RPMI7951 (cell line): ENCODE measurements at regions not wholly inside any gene's neighbourhood (a gene's known extent, or its start where the extent isn't known, plus 50 kb on each side); places are given as distances from the start of the nearest gene placed in this dataset.

Source experiments
- DNase-seq: peaks from one replicate; pipeline ENCODE4 v3.0.0-alpha.2; 2012; ENCODE audit warnings: low read depth

GRCh38 chr19:28977826-28978225 lies 235.1 kb downstream of the UQCRFS1 start:
- DNase-seq = no peak

DNA sequence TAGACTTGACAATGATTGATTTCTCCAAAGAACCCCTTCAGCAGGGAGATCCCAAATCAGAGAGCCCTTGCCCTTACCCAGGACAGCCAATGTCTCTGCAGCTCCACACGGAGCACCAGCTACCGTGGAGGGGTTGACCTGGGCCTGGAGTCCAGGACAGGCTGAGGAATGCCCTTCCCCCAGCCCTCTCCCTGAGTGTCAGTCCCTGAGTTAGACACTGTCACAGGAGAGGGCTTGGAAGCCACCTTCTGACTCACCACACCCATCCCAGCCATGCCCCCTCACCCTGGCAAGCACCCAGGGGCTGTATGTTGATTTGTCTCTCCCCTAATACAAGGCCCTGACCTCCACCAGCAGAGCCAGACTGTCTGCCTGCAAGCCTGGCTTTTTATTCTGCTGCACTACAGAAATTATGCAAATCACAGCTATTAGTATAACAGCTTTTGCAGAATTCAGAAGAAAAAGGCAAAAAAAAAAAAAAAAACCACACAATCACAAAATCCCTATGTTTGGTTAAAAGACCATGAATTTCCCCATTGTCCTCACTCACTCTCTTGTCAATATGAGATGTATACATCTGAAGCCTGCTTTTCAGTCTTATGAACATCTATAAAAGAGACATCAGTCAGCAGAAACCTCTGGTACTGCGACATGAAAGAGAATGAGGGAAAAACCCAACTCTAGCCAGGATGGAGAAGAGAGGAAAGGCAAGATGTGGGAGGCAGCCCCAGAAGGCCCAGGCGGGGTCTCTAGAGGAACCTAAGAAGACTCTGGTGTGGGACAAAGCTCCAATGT lies 240.7 kb downstream of the UQCRFS1 start:
- no peak for DNase-seq

DNA sequence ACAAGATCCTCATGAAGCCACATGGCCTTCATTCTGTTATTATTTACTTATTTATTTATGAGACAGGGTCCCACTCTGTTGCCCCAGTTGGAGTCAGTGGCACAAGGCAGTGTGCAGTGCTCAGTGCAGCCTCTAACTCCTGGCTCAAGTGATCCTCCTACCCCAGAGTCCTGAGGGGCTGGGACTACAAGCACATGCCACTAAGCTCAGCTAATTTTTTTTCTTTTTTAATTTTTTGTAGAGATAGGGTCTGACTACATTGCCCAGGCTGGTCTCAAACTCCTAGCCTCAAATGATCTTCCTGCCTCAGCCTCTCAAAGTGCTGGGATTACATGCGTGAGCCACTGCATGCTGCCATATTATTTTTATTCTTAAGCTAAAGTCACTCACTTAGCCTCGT lies 241.4 kb downstream of the UQCRFS1 start:
- DNase-seq = no peak

DNA sequence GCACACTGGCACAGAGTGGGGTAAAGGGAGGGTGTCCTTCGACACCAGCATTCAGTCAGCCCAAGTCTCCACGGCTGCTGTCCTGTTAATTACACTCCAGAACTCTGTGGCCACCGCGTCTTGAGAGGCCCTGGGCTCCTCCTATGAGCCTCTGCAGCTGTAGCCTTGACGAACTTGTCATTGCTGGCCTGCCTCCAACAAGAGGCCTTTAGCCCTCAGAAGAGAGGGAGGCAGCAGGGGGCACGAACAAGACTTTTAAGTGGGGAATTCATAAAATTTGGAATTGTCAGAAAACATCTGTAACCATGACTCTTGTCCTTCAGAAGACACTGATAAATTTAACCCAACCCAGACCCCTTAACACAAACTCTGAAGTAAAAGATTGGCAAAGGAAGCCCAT lies 241.9 kb downstream of the UQCRFS1 start:
- DNase-seq = no peak

- DNase-seq = no peak
Measured at GRCh38 chr19:28968721-28969120, 244.2 kb downstream of the UQCRFS1 start.

GRCh38 chr19:28966737-28967399 lies 246.1 kb downstream of the UQCRFS1 start:
- no peak for DNase-seq

DNA sequence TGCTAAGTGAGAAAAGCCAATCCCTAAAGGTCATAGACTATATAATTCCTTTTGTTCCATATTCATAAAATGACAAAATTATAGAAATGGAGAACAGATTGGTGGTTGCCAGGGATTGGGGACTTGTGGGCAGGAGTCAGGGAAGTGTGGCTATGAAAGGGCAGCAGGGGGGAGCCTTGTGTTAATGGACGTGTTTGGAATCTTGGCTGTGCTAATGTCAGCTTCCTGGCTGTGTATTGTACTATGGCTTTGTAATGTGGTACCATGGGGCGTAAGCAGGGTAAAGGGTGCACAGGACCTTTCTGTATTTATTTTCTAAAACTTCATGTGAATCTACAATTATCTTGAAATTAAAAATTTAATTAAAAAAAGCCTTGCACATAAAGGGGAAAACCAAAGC lies 248.5 kb downstream of the UQCRFS1 start:
- DNase-seq = no peak

- no peak for DNase-seq
Measured at GRCh38 chr19:28963486-28964250, 249.3 kb downstream of the UQCRFS1 start.

DNA sequence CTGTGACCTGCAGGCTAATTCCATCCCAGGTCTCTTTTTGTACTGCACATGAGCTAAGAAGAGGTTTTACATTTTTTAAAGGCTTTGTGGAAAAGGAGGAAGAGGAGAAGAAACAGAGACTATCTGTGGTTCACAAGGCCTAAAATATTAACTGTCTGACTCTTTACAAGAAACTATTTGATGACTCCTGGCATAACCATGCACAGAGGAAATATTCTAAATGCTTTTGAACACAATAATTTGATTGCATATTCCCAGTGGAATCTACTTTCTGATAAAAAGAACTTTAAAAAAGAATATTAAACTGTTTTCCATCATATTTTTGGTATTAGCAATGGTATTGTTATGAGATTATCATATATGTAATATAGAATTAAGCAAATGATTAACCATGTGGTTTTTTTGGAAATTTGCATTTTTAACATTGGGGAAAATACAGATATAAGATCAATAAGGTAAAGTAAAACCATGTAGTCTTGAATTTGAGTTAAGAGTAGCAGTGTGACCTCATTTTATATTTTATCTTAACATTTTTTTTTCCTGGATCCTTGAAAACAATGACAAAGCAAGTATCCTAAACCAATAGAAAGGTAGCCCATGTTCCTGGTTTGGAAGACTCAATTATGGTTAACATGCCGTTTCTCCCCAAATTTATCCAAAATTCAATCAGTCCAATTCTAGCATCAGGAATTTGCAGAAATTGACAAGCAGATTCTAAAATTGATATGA lies 251.0 kb downstream of the UQCRFS1 start:
- DNase-seq = no peak

- no peak for DNase-seq
Measured at GRCh38 chr19:28960986-28961705, 251.8 kb downstream of the UQCRFS1 start.

- no peak for DNase-seq
Measured at GRCh38 chr19:28960586-28960985, 252.4 kb downstream of the UQCRFS1 start.

- DNase-seq = no peak
Measured at GRCh38 chr19:28956961-28957360, 256.0 kb downstream of the UQCRFS1 start.

DNA sequence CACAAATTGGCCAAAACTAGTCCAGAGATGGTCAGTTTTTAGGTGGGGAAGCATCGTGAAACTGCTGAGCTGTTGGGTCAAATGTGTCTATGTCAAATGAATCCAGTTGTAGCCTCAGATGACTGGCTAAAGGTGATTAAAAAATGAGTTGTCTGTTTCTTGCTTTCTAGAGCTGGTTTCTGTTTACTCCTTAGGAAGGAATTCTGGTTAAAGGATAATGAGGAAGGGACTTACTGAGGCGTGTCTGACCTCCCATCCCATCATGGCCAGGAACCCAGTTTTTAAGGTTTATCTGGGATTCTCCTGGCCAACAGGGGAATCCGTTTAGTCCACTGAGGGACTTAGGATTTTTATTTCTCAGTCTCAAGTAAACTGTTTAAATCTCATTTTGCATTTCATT lies 256.5 kb downstream of the UQCRFS1 start:
- no peak for DNase-seq

- no peak for DNase-seq
Measured at GRCh38 chr19:28949535-28949934, 263.4 kb downstream of the UQCRFS1 start.

- DNase-seq = no peak
Measured at GRCh38 chr19:28949027-28949426, 263.9 kb downstream of the UQCRFS1 start.

- DNase-seq = no peak
Measured at GRCh38 chr19:28948566-28948965, 264.4 kb downstream of the UQCRFS1 start.

GRCh38 chr19:28948026-28948425 lies 264.9 kb downstream of the UQCRFS1 start:
- DNase-seq = no peak

GRCh38 chr19:28943651-28944050 lies 269.3 kb downstream of the UQCRFS1 start:
- no peak for DNase-seq

GRCh38 chr19:28941833-28942232 lies 271.1 kb downstream of the UQCRFS1 start:
- no peak for DNase-seq

- no peak for DNase-seq
Measured at GRCh38 chr19:28940751-28941500, 272.0 kb downstream of the UQCRFS1 start.

DNA sequence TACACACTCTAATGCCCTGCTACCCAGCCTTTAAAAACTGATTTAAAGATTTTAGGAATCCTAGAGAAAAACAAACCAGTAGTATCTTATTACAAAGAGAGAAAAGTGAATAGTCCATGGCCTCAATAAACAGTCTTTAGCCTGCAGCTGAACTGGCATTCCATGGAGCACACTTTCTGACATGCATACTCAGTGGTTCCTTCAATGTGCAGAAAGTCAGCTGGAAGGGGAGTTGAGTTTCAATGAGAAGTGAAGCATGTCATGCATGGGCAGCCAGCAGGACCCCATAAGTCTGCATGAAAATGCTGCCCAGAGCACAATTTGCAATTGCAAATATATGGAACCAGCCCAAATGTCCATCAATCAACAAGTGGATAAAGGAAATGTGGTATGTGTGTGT lies 273.7 kb downstream of the UQCRFS1 start:
- no peak for DNase-seq
